MM.1S (cell line): ENCODE measurements at regions not wholly inside any gene's neighbourhood (a gene's known extent, or its start where the extent isn't known, plus 50 kb on each side); places are given as distances from the start of the nearest gene placed in this dataset.

Experiments
- CTCF ChIP-seq: fragments of 300-600 bp; sonication (generic); IDR thresholded peaks from 2 replicates; pipeline ENCODE4 v1.5.1; 2016; ENCODE audit warnings: antibody characterized with exemption, low read length, mixed read lengths
- EZH2 ChIP-seq: fragments of 300-600 bp; sonication (generic); optimal IDR thresholded peaks from 2 replicates; pipeline ENCODE3; 2017; ENCODE audit warnings: low read depth, mild to moderate bottlenecking, antibody characterized with exemption, low read length, mixed read lengths
- EZH2phosphoT487 ChIP-seq: fragments of 300-600 bp; sonication (generic); IDR thresholded peaks from 2 replicates; pipeline ENCODE4 v1.6.1; 2018; ENCODE audit warnings: antibody characterized with exemption, low read length

GRCh38 chr9:96130970-96131369 is 171.0 kb downstream of the HSD17B3 start:
- TF ChIP-seq CTCF, result no peak
- TF ChIP-seq EZH2, result no peak
- TF ChIP-seq EZH2phosphoT487, result no peak
